22Rv1 (cell line): ENCODE measurements at regions not wholly inside any gene's neighbourhood (a gene's known extent, or its start where the extent isn't known, plus 50 kb on each side); places are given as distances from the start of the nearest gene placed in this dataset.

ENCODE experiments used
- ZFX ChIP-seq: fragments of 450-650 bp; IDR thresholded peaks from 2 replicates; pipeline ENCODE4 v1.6.1; 2017; ENCODE audit warnings: antibody characterized with exemption, borderline replicate concordance
- TF ChIP-seq, protein P1 (sequence below): fragments of 450-650 bp; IDR thresholded peaks from 2 replicates; pipeline ENCODE4 v1.5.1; 2017; ENCODE audit warnings: mild to moderate bottlenecking

DNA sequence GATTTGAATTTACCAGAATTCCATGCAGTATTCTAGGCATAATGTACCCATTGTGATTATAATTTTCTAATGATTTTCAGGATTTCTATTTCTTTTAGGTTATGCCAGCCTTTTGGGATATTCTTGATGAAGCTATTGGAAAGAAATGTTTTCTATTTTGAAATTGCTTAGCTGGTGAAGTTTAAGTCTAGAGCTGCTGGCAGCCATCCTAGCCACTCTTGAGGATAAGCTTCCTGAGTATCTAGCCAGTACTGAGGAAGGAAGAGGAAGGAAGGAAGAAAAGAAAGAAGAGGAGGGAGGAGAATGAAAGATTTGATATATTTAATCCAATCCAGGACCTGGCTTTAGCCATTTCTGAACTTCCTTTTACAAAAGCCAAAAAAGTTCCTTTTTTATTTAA is 142.1 kb upstream of the DAB2 start:
- TF ChIP-seq, protein P1, sequence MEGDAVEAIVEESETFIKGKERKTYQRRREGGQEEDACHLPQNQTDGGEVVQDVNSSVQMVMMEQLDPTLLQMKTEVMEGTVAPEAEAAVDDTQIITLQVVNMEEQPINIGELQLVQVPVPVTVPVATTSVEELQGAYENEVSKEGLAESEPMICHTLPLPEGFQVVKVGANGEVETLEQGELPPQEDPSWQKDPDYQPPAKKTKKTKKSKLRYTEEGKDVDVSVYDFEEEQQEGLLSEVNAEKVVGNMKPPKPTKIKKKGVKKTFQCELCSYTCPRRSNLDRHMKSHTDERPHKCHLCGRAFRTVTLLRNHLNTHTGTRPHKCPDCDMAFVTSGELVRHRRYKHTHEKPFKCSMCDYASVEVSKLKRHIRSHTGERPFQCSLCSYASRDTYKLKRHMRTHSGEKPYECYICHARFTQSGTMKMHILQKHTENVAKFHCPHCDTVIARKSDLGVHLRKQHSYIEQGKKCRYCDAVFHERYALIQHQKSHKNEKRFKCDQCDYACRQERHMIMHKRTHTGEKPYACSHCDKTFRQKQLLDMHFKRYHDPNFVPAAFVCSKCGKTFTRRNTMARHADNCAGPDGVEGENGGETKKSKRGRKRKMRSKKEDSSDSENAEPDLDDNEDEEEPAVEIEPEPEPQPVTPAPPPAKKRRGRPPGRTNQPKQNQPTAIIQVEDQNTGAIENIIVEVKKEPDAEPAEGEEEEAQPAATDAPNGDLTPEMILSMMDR = no peak
- no peak for TF ChIP-seq ZFX
